ENCODE measurements at regions not wholly inside any gene's neighbourhood (a gene's known extent, or its start where the extent isn't known, plus 50 kb on each side); places are given as distances from the start of the nearest gene placed in this dataset.

DNA sequence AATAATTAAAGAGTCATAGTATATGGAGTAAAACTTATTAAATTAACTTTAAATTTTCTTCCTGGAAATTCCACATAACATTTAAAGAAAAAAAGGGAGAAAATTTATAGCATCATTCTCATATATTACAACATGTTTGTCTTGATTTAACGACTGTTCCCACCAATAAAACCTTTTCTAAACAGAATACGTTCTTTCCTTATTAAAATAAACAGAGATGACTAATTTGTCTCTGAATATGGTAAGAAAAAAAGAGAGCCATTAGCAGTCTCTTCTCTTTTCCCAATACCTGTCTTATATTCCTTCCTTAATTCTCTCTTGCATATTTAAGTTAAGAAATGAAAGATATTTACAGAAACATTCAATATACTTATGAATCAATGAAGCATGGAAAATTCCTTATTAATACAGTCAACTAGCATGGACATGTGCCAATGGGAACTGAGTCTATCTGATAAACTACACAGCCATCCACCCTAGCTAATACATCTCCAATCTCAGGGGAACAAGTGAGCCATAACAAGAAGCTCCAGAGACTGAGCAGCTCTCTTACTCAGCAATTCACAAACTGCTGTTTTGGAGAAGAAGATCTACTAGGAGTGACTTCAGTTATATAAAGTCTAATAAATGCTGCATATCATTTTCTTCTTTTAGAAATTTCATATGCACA, 347.1 kb upstream of the MANEA start:
- TF ChIP-seq, protein P1, sequence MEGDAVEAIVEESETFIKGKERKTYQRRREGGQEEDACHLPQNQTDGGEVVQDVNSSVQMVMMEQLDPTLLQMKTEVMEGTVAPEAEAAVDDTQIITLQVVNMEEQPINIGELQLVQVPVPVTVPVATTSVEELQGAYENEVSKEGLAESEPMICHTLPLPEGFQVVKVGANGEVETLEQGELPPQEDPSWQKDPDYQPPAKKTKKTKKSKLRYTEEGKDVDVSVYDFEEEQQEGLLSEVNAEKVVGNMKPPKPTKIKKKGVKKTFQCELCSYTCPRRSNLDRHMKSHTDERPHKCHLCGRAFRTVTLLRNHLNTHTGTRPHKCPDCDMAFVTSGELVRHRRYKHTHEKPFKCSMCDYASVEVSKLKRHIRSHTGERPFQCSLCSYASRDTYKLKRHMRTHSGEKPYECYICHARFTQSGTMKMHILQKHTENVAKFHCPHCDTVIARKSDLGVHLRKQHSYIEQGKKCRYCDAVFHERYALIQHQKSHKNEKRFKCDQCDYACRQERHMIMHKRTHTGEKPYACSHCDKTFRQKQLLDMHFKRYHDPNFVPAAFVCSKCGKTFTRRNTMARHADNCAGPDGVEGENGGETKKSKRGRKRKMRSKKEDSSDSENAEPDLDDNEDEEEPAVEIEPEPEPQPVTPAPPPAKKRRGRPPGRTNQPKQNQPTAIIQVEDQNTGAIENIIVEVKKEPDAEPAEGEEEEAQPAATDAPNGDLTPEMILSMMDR (IDR thresholded peaks at IDR 0.05): no peak
- no peaks in the 10 kb centered on the region for H3K4me1 ChIP-seq
- H3K9me3 ChIP-seq: no peaks in the 10 kb centered on the region
- DNase-seq (no peak), ATAC-seq (no peak)
- no peak overlapping the region for H3K27ac ChIP-seq
- intact Hi-C loops (cut with DNase I): no loop called here
- H3K27me3 ChIP-seq (ENCODE audit: low read depth): no peaks in the 10 kb centered on the region
- no peak overlapping the region for H3K4me3 ChIP-seq
- H3K36me3 ChIP-seq: no peaks in the 10 kb centered on the region

DNA sequence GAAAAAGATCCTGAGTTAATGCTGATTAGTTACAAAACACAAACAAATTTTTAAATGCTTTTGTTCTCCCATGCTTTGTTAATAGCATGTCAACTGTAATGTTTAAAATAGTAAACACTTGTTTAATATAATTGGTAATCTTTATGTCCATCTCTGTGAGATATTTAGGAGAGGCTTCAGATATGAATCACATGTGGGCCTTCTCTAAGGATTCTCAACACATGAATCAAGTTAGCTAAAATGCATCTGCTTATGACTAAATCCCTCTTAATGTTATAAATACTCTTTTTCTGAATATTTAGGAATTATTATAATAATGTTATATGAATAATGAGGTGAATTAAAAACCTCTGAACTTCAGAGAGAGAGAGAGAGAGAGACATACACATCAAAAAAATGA, 345.9 kb upstream of the MANEA start:
- Histone ChIP-seq H3K36me3 (no peaks in the 10 kb centered on the region), H3K4me1 (no peaks in the 10 kb centered on the region), H3K27ac (no peak overlapping the region), H3K9me3 (no peaks in the 10 kb centered on the region), H3K27me3 (ENCODE audit: low read depth) (no peaks in the 10 kb centered on the region), H3K4me3 (no peak overlapping the region)
- intact Hi-C loops (cut with DNase I): no loop called here
- DNase-seq (no peak), ATAC-seq (no peak)
- TF ChIP-seq, protein P1 (IDR thresholded peaks at IDR 0.05): no peak

DNA sequence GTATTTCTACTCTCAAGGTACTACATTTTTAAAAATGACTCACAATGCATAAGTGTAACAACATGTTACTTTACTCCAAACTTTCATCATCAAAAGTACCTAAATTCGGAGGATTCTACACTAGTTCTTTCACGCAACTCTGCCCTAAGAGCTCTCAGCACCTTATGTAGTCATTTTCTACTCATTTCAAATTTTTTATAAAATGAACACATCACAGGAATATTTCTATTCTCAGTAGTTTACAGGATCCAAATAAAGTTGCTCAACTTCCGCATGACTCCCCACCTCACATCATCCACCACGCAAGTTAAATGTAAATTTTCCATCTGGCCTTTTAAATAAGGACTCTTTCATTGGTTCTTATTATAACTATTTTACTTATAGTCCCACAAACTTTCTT, 344.9 kb upstream of the MANEA start:
- ATAC-seq: no peak
- TF ChIP-seq, protein P1 (IDR thresholded peaks at IDR 0.05): no peak
- Histone ChIP-seq H3K4me1 (no peaks in the 10 kb centered on the region), H3K36me3 (no peaks in the 10 kb centered on the region), H3K27me3 (ENCODE audit: low read depth) (no peaks in the 10 kb centered on the region), H3K4me3 (no peak overlapping the region), H3K27ac (no peak overlapping the region), H3K9me3 (no peaks in the 10 kb centered on the region)
- intact Hi-C loops (cut with DNase I): no loop called here
- no peak for DNase-seq

DNA sequence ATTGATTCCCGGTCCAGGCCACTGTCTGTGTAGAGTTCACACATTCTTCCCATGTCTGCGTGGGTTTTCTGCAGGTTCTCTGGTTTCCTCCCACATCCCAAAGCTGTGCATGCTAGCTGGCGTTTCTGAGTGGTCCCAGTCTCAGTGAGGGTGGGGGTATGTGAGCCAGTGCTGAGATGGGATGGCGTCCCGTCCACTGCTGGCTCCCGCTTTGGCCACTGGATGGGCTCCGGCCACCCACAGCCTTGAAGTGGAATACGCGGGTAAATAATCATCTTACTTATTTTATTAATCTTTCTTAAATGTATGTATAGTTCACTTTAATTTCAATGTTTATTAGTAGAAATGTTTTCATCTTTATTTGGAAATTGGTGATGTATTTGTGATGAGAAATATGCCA, 343.5 kb upstream of the MANEA start:
- no peaks in the 10 kb centered on the region for H3K36me3 ChIP-seq
- H3K9me3 ChIP-seq: no peaks in the 10 kb centered on the region
- no peak for DNase-seq
- H3K27ac ChIP-seq: no peak overlapping the region
- no peak for ATAC-seq
- TF ChIP-seq, protein P1 (IDR thresholded peaks at IDR 0.05): no peak
- intact Hi-C loops (cut with DNase I): no loop called here
- H3K27me3 ChIP-seq (ENCODE audit: low read depth): no peaks in the 10 kb centered on the region
- H3K4me1 ChIP-seq: no peaks in the 10 kb centered on the region
- H3K4me3 ChIP-seq: no peak overlapping the region

DNA sequence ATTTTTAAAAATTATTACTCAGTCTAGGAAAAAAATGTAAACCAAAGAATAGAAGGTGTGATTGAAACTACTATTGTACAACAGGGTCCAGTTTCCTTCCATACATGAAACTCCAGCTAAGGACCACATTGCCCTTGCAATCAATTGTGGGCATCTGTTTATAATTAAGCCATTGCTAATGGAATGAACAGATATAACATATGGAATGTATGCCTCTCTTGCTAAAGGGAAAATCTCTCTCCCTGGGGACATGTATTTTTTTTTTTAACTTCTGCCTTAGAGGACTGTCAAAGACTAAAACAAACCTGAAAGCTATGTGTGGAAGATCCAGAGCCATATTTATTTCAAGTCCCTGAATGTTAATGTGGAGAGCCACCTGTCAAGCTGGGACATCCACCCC, 336.8 kb upstream of the MANEA start:
- TF ChIP-seq, protein P1 (IDR thresholded peaks at IDR 0.05): no peak
- intact Hi-C loops (cut with DNase I): no loop called here
- Histone ChIP-seq H3K27me3 (ENCODE audit: low read depth) (no peaks in the 10 kb centered on the region), H3K9me3 (no peaks in the 10 kb centered on the region), H3K4me1 (no peaks in the 10 kb centered on the region), H3K4me3 (no peak overlapping the region), H3K36me3 (no peaks in the 10 kb centered on the region), H3K27ac (no peak overlapping the region)
- ATAC-seq (no peak), DNase-seq (no peak)
